GM12891 (cell line): ENCODE measurements at regions not wholly inside any gene's neighbourhood (a gene's known extent, or its start where the extent isn't known, plus 50 kb on each side); places are given as distances from the start of the nearest gene placed in this dataset.

Experiments
- POLR2A ChIP-seq: IDR thresholded peaks from 2 replicates; pipeline ENCODE4 v1.6.1; 2011; ENCODE audit warnings: low read depth, low read length, control low read depth
- SPI1 ChIP-seq: IDR thresholded peaks from 2 replicates; pipeline ENCODE4 v1.6.1; 2011; ENCODE audit warnings: low read depth, low read length, control low read depth
- TAF1 ChIP-seq: IDR thresholded peaks from 2 replicates; pipeline ENCODE4 v1.6.1; 2011; ENCODE audit warnings: low read depth, low read length, control low read depth

DNA sequence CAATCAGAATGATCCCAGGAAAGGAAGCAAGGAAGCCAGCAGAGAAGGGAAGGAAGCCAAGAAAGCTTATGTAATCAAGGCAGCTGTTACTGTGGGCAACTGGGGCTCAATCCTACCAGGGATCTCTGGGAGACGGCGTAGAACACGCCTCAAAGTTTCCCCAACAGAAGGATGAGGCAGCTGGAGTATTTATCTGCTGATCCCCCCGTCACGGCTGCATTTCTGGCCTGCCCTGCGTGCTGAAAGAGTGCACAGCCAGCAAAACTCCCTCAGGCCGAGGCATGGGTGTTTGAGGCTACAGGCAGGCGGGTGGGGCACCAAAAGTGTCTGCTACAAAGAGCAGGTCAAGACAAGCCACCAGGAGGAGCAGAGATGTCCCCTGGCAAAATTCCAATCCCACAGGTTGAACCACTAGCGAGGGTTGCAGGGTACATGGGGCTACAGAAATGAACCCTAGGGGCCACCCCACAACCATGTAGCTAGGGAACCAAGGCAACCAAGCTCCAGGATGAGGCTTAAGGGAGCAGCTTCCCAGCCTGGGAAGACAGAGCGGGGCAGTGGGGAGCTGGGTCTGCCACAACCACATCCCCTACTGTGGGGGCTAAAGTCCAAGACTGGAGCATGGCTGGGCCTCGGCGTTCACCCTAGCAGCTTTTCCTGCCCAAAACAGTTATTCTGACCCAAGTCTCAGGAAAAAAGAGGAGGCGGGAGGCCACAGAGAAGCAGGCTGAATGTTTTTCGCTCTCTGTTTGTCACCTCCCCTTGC, 113.4 kb downstream of the BCOR start:
- TF ChIP-seq POLR2A (no peak), TAF1 (no peak), SPI1 (no peak)
